Stromal cell of bone marrow (primary cell): ENCODE measurements at regions not wholly inside any gene's neighbourhood (a gene's known extent, or its start where the extent isn't known, plus 50 kb on each side); places are given as distances from the start of the nearest gene placed in this dataset.

Experiments
- DNase-seq: peaks from one replicate; pipeline ENCODE4 v3.0.0-alpha.2; 2012; ENCODE audit warnings: low read depth

GRCh38 chr13:109644956-109645355 lies 141.4 kb downstream of the IRS2 start:
- DNase-seq: no peak

- DNase-seq: no peak
Measured at GRCh38 chr13:109644069-109644750, 142.2 kb downstream of the IRS2 start.

GRCh38 chr13:109642358-109642757 lies 144.0 kb downstream of the IRS2 start:
- DNase-seq: no peak

- DNase-seq: no peak
Measured at GRCh38 chr13:109636736-109637135, 149.6 kb downstream of the IRS2 start.

- DNase-seq: no peak
Measured at GRCh38 chr13:109631069-109631468, 155.3 kb downstream of the IRS2 start.

GRCh38 chr13:109630271-109630670 lies 156.1 kb downstream of the IRS2 start:
- no peak for DNase-seq

- no peak for DNase-seq
Measured at GRCh38 chr13:109629737-109630136, 156.6 kb downstream of the IRS2 start.

GRCh38 chr13:109628251-109628699 lies 158.1 kb downstream of the IRS2 start:
- peak; percentile 45 for DNase-seq

- DNase-seq: no peak
Measured at GRCh38 chr13:109627649-109628048, 158.7 kb downstream of the IRS2 start.

GRCh38 chr13:109626386-109627171 lies 159.8 kb downstream of the IRS2 start:
- no peak for DNase-seq

- DNase-seq: no peak
Measured at GRCh38 chr13:109625156-109625555, 161.2 kb downstream of the IRS2 start.

GRCh38 chr13:109622006-109622405 lies 164.4 kb downstream of the IRS2 start:
- DNase-seq: no peak

GRCh38 chr13:109615721-109616420 lies 170.5 kb downstream of the IRS2 start:
- DNase-seq: no peak

GRCh38 chr13:109611912-109612691 lies 174.3 kb downstream of the IRS2 start:
- DNase-seq: no peak

- DNase-seq: no peak
Measured at GRCh38 chr13:109610517-109610916, 175.9 kb downstream of the IRS2 start.

- DNase-seq: no peak
Measured at GRCh38 chr13:109608503-109608902, 177.9 kb downstream of the IRS2 start.

GRCh38 chr13:109608059-109608458 lies 178.3 kb downstream of the IRS2 start:
- no peak for DNase-seq

GRCh38 chr13:109606520-109606919 lies 179.9 kb downstream of the IRS2 start:
- no peak for DNase-seq

GRCh38 chr13:109605846-109606245 lies 180.5 kb downstream of the IRS2 start:
- no peak for DNase-seq

GRCh38 chr13:109604894-109605293 lies 181.5 kb downstream of the IRS2 start:
- no peak for DNase-seq

- no peak for DNase-seq
Measured at GRCh38 chr13:109602356-109602755, 184.0 kb downstream of the IRS2 start.
